GM20000 (cell line): ENCODE measurements at regions not wholly inside any gene's neighbourhood (a gene's known extent, or its start where the extent isn't known, plus 50 kb on each side); places are given as distances from the start of the nearest gene placed in this dataset.
"Not testable (repeated sequence)": the region's sequence is repeated elsewhere in the genome, so short reads cannot be mapped to it uniquely, and the experiment has no call there.

ENCODE experiments used
- DNase-seq: peaks from one replicate; pipeline ENCODE4 v3.0.0; 2012; ENCODE audit warnings: low spot score
- CTCF ChIP-seq: IDR thresholded peaks from 2 replicates; pipeline ENCODE4 v1.5.1; 2012; ENCODE audit warnings: mild to moderate bottlenecking, control low read depth; ENCODE audit errors: extremely low read depth, missing control alignments

- not testable (repeated sequence) for DNase-seq
Observed at GRCh38 chr10:42232955-42233354, 405.4 kb downstream of the ZNF33B start.

GRCh38 chr10:42230812-42231211 lies 407.6 kb downstream of the ZNF33B start:
- DNase-seq = not testable (repeated sequence)

- DNase-seq = not testable (repeated sequence)
Observed at GRCh38 chr10:42230115-42230514, 408.3 kb downstream of the ZNF33B start.

GRCh38 chr10:42227859-42228258 lies 410.5 kb downstream of the ZNF33B start:
- DNase-seq = not testable (repeated sequence)

GRCh38 chr10:42193588-42193987 lies 444.8 kb downstream of the ZNF33B start:
- DNase-seq = not testable (repeated sequence)

- DNase-seq = not testable (repeated sequence)
Observed at GRCh38 chr10:42192450-42192849, 445.9 kb downstream of the ZNF33B start.

GRCh38 chr10:42187501-42188195 lies 450.7 kb downstream of the ZNF33B start:
- not testable (repeated sequence) for DNase-seq

GRCh38 chr10:42177793-42178689 lies 460.3 kb downstream of the ZNF33B start:
- not testable (repeated sequence) for DNase-seq

GRCh38 chr10:42177077-42177792 lies 461.1 kb downstream of the ZNF33B start:
- no peak for TF ChIP-seq CTCF
- DNase-seq = no peak

GRCh38 chr10:42150428-42151061 lies 487.8 kb downstream of the ZNF33B start:
- DNase-seq = peak; percentile 3
- TF ChIP-seq CTCF = no peak

GRCh38 chr10:42149722-42150427 lies 488.5 kb downstream of the ZNF33B start:
- no peak for TF ChIP-seq CTCF
- DNase-seq = no peak
